PFSK-1 (cell line): ENCODE measurements at regions not wholly inside any gene's neighbourhood (a gene's known extent, or its start where the extent isn't known, plus 50 kb on each side); places are given as distances from the start of the nearest gene placed in this dataset.

ENCODE experiments used
- FOXP2 ChIP-seq: optimal IDR thresholded peaks from 2 replicates; pipeline ENCODE3; 2011; ENCODE audit warnings: borderline replicate concordance, control low read depth, inconsistent platforms; ENCODE audit not compliant: insufficient read depth; ENCODE audit errors: extremely low read length, extremely low read depth
- POLR2AphosphoS5 ChIP-seq: IDR thresholded peaks from 2 replicates; pipeline ENCODE4 v1.6.1; 2012; ENCODE audit warnings: low read depth, mild to moderate bottlenecking, control low read depth, low read length, moderate library complexity
- SIN3A ChIP-seq: IDR thresholded peaks from 2 replicates; pipeline ENCODE4 v1.6.1; 2012; ENCODE audit warnings: mild to moderate bottlenecking, low read length, moderate library complexity, borderline replicate concordance; ENCODE audit not compliant: insufficient read depth
- TAF1 ChIP-seq: IDR thresholded peaks from 2 replicates; pipeline ENCODE4 v1.6.1; 2012; ENCODE audit warnings: low read length, control low read depth, borderline replicate concordance; ENCODE audit not compliant: insufficient read depth
- TF ChIP-seq, protein P1 (sequence below), 2 experiments: IDR thresholded peaks; 2 replicates each; pipeline versions ENCODE4 v1.6.1 to v1.8.0; 2011 to 2012; ENCODE audit warnings: low read depth in 2 of 2, low read length in 2 of 2, control low read depth in 1 of 2, inconsistent platforms in 1 of 2, mild to moderate bottlenecking in 1 of 2, moderate library complexity in 1 of 2; ENCODE audit not compliant: insufficient read depth in 1 of 2

DNA sequence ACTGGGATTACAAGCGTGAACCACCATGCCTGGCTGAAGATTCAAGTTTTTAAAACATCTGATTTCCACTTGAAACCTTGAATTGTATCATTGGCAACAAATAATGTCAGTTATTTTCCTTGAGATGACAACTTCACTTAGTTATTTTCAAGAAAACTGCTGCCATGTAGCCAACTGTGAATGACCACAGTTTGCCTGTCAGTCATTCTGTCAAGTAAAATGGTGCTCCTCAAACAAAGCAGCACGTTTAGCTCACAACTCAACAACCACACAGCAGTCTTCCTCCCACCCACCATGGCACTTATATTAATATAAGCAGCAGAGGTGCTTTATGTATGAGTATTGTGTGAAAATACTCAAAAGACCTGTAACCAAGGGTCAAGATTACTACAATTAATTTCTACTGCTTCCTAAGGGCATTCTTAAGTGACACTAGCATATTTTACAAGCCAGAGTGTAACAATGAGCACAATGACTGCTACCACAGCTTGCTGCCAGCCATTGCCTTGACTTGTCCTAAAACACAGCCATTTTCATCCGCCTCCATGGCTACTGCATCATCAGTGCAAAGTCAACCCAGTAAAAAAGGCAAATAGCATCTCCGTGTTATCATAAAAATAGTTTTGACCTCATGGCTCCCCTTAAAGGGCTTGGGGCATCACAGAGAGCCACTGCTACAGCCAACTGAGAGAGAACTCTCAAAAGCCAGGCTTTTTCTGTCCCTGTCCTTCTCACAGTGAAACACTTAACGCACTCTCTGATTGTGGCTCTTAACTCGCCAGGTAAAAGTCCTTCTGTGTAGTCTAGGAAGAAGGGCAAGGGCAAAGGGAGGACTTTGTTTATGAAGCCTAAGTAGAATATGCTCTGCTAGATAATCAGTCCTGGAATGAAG, 96.4 kb upstream of the TAB2 start:
- TF ChIP-seq TAF1 (no peak), FOXP2 (no peak), POLR2AphosphoS5 (no peak), SIN3A (no peak)
- TF ChIP-seq, protein P1, sequence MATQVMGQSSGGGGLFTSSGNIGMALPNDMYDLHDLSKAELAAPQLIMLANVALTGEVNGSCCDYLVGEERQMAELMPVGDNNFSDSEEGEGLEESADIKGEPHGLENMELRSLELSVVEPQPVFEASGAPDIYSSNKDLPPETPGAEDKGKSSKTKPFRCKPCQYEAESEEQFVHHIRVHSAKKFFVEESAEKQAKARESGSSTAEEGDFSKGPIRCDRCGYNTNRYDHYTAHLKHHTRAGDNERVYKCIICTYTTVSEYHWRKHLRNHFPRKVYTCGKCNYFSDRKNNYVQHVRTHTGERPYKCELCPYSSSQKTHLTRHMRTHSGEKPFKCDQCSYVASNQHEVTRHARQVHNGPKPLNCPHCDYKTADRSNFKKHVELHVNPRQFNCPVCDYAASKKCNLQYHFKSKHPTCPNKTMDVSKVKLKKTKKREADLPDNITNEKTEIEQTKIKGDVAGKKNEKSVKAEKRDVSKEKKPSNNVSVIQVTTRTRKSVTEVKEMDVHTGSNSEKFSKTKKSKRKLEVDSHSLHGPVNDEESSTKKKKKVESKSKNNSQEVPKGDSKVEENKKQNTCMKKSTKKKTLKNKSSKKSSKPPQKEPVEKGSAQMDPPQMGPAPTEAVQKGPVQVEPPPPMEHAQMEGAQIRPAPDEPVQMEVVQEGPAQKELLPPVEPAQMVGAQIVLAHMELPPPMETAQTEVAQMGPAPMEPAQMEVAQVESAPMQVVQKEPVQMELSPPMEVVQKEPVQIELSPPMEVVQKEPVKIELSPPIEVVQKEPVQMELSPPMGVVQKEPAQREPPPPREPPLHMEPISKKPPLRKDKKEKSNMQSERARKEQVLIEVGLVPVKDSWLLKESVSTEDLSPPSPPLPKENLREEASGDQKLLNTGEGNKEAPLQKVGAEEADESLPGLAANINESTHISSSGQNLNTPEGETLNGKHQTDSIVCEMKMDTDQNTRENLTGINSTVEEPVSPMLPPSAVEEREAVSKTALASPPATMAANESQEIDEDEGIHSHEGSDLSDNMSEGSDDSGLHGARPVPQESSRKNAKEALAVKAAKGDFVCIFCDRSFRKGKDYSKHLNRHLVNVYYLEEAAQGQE (IDR thresholded peaks at IDR 0.05; ENCODE audit: insufficient read depth in 1 of 2, low read depth in 2 of 2, low read length in 2 of 2), result no peak

DNA sequence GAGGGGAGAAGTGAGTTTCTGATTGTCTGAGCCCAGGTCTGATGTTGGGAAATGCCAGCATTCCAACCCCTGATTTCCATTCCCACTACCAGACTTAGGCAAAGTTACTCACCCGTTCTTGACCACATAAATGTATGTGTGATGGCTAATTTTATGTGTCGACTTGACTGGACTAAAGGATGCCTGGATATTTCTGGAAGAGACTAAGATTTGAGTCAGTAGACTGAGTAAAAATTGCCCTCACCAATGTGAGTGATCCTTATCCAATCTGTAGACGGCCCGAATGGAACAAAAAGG, 95.8 kb upstream of the TAB2 start:
- TF ChIP-seq SIN3A (no peak), FOXP2 (no peak), TAF1 (no peak), POLR2AphosphoS5 (no peak)
- TF ChIP-seq, protein P1 (IDR thresholded peaks at IDR 0.05; ENCODE audit: insufficient read depth in 1 of 2, low read depth in 2 of 2, low read length in 2 of 2), result no peak

DNA sequence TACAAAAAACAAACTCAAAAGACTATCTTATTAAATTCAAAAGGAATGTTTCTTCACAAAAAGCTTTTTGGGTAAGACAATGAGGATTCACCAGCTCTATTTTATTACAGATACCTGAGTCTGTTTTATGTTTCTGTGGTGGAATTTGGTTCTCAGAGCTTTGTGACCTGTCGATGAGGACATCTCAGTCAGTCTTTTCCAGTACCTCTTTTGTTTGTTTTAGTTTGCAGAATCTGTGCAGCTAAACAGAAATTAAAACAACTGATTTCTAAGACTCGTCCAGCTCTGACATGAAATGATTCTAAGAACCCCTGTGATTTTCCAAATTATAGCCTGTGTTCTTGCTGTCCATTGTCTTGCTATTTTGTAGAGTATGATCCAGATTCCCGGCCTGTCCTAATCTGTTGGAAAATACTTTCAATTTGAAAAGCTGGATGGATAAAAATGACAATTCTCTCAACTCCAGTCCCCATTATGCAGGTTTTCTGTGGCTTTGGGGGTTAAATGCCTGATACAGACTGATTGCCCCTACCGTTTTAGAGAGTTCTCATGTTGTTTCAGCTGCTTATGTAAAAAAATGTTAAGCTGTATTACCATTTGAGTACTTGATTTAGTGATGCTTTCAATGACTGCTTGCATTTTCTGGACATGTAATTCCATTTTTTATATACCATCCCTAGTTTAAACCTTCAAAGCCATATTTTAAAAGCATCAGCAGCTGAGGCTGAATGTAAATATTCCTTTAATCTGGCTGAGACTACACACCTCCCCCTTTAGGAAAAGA, 94.2 kb upstream of the TAB2 start:
- TF ChIP-seq POLR2AphosphoS5 (no peak), SIN3A (no peak), TAF1 (no peak), FOXP2 (no peak)
- TF ChIP-seq, protein P1 (IDR thresholded peaks at IDR 0.05; ENCODE audit: insufficient read depth in 1 of 2, low read depth in 2 of 2, low read length in 2 of 2), result no peak

DNA sequence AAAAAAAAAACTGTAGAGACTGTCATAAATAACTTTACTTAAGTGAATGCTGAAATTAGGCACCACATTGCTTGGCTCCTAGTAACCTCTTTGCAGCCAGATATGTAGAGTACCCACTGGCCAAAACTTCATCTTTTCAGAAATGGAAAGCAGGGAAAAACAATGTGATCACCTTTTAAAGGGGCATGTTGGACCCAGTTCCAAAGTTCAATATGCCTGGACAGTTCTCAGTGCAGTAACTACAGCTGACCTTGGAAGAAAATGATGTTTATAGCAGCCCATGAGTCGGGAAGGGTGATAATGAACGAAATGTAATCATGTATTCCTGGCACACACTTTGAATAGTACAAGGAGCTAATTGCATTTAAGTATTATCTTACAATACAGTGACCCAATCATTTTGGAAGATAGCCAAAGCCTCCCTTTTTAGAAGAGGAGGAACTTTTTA, 93.6 kb upstream of the TAB2 start:
- TF ChIP-seq FOXP2 (no peak), SIN3A (no peak), POLR2AphosphoS5 (no peak)

DNA sequence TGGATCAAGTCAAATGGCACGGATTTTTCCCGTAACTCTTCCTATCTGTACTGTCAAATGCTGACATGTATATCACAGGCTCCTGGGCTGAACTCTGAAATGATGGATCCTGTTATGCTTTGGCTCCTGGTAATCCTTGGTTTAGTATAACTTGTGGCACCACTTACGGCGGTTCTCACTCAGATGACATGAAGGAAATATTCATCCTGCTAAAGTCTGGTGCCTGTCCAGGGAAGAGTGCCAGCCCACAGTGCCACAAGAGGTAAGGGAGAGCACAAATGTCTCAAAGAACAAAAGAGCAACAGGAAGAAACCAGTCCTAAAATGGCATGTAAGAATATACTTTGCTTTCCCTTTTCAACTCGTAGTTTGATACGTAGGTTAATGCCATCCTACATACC, 93.1 kb upstream of the TAB2 start:
- no peak for TF ChIP-seq SIN3A
- TF ChIP-seq POLR2AphosphoS5, result no peak
- TF ChIP-seq, protein P1 (IDR thresholded peaks at IDR 0.05; ENCODE audit: insufficient read depth in 1 of 2, low read depth in 2 of 2, low read length in 2 of 2), result no peak
- no peak for TF ChIP-seq TAF1
- no peak for TF ChIP-seq FOXP2
